Activated B cell treated with CpG ODN at 0.5 μM for 24 hours (primary cell): ENCODE measurements at regions not wholly inside any gene's neighbourhood (a gene's known extent, or its start where the extent isn't known, plus 50 kb on each side); places are given as distances from the start of the nearest gene placed in this dataset.

Source experiments
- ATAC-seq: fragments of 200-7000 bp; cut with Tn5 transposase; one replicate; pipeline ENCODE4 v1.10.0; 2021; ENCODE audit warnings: low read depth, mild to moderate bottlenecking, moderate library complexity
- CTCF ChIA-PET: fragments of 350-600 bp; sonication (Branson Sonifier 250); formaldehyde crosslinking; loops from one replicate; lab custom pipeline; 2021; ENCODE audit warnings: antibody characterized with exemption; lab: Charles Lee
- POLR2A ChIA-PET: fragments of 350-600 bp; sonication (Branson Sonifier 250); formaldehyde crosslinking; loops from one replicate; lab custom pipeline; 2021; ENCODE audit warnings: antibody characterized with exemption; lab: Charles Lee
- DNase-seq: peaks from one replicate; pipeline ENCODE4 v3.0.0; 2022
- H3K27ac Mint-ChIP-seq: one replicate; pipeline ENCODE4 v1.8.0; 2020; ENCODE audit warnings: mixed read lengths
- H3K27me3 Mint-ChIP-seq: one replicate; pipeline ENCODE4 v1.8.0; 2021; ENCODE audit warnings: mixed read lengths
- H3K36me3 Mint-ChIP-seq: one replicate; pipeline ENCODE4 v1.8.0; 2021; ENCODE audit warnings: low read depth, mixed read lengths
- H3K4me1 Mint-ChIP-seq: one replicate; pipeline ENCODE4 v1.8.0; 2021; ENCODE audit warnings: mixed read lengths
- H3K4me3 Mint-ChIP-seq: one replicate; pipeline ENCODE4 v1.8.0; 2020; ENCODE audit warnings: mild to moderate bottlenecking, mixed read lengths
- H3K9me3 Mint-ChIP-seq: one replicate; pipeline ENCODE4 v1.8.0; 2020; ENCODE audit warnings: mixed read lengths
- CTCF ChIP-seq: fragments of 200-600 bp; IDR thresholded peaks from one replicate; pipeline ENCODE4 v1.8.0; 2022; ENCODE audit warnings: antibody characterized with exemption, mild to moderate bottlenecking
- intact Hi-C: fragments of 100-400 bp; cut with micrococcal nuclease; formaldehyde crosslinking; loops from one replicate; pipeline ENCODE4 v1.15.1; 2024

- Mint-ChIP-seq H3K4me1 (no peaks in the 10 kb centered on the region), H3K9me3 (no peaks in the 10 kb centered on the region), H3K27ac (no peak overlapping the region), H3K36me3 (no peaks in the 10 kb centered on the region), H3K4me3 (no peak overlapping the region), H3K27me3 (no peaks in the 10 kb centered on the region)
- ATAC-seq (no peak), DNase-seq (no peak)
- POLR2A ChIA-PET = no interaction called here
- CTCF ChIA-PET = no interaction called here
- TF ChIP-seq CTCF = no peak
- intact Hi-C loops = no loop called here
These were observed 675.7 kb downstream of the METTL4 start for GRCh38 chr18:1895456-1896185.

- ATAC-seq (no peak), DNase-seq (no peak)
- ChIA-PET CTCF (no interaction called here), POLR2A (no interaction called here)
- TF ChIP-seq CTCF = no peak
- no peaks in the 10 kb centered on the region for H3K27me3 Mint-ChIP-seq
- H3K9me3 Mint-ChIP-seq = peaks cover 6% of the 10 kb centered on the region
- H3K4me1 Mint-ChIP-seq = no peaks in the 10 kb centered on the region
- no peak overlapping the region for H3K4me3 Mint-ChIP-seq
- intact Hi-C loops = no loop called here
- H3K36me3 Mint-ChIP-seq = no peaks in the 10 kb centered on the region
- no peak overlapping the region for H3K27ac Mint-ChIP-seq
These were observed 664.9 kb downstream of the METTL4 start for GRCh38 chr18:1906421-1906820.

GRCh38 chr18:1907470-1908206 is 663.7 kb downstream of the METTL4 start:
- POLR2A ChIA-PET = no interaction called here
- Mint-ChIP-seq H3K9me3 (peaks cover 7% of the 10 kb centered on the region), H3K4me3 (no peak overlapping the region), H3K4me1 (no peaks in the 10 kb centered on the region), H3K27ac (no peak overlapping the region), H3K36me3 (no peaks in the 10 kb centered on the region), H3K27me3 (no peaks in the 10 kb centered on the region)
- no peak for TF ChIP-seq CTCF
- ATAC-seq = no peak
- no peak for DNase-seq
- intact Hi-C loops = no loop called here
- CTCF ChIA-PET = no interaction called here

GRCh38 chr18:1914489-1914888 is 656.8 kb downstream of the METTL4 start:
- no peak overlapping the region for H3K4me3 Mint-ChIP-seq
- intact Hi-C loops = no loop called here
- no peak for ATAC-seq
- no peaks in the 10 kb centered on the region for H3K27me3 Mint-ChIP-seq
- TF ChIP-seq CTCF = no peak
- no peak for DNase-seq
- H3K36me3 Mint-ChIP-seq = no peaks in the 10 kb centered on the region
- CTCF ChIA-PET = no interaction called here
- POLR2A ChIA-PET = no interaction called here
- no peaks in the 10 kb centered on the region for H3K4me1 Mint-ChIP-seq
- H3K9me3 Mint-ChIP-seq = peaks cover 19% of the 10 kb centered on the region
- no peak overlapping the region for H3K27ac Mint-ChIP-seq

GRCh38 chr18:1916869-1917523 is 654.3 kb downstream of the METTL4 start:
- POLR2A ChIA-PET = no interaction called here
- TF ChIP-seq CTCF = no peak
- ATAC-seq (no peak), DNase-seq (no peak)
- no peaks in the 10 kb centered on the region for H3K27me3 Mint-ChIP-seq
- intact Hi-C loops = no loop called here
- CTCF ChIA-PET = no interaction called here
- no peak overlapping the region for H3K4me3 Mint-ChIP-seq
- no peak overlapping the region for H3K27ac Mint-ChIP-seq
- no peaks in the 10 kb centered on the region for H3K4me1 Mint-ChIP-seq
- no peaks in the 10 kb centered on the region for H3K36me3 Mint-ChIP-seq
- peaks cover 14% of the 10 kb centered on the region for H3K9me3 Mint-ChIP-seq
